KMS-11 (cell line): ENCODE measurements at regions not wholly inside any gene's neighbourhood (a gene's known extent, or its start where the extent isn't known, plus 50 kb on each side); places are given as distances from the start of the nearest gene placed in this dataset.
"Not testable (repeated sequence)": the region's sequence is repeated elsewhere in the genome, so short reads cannot be mapped to it uniquely, and the experiment has no call there.

Source experiments
- H2AFZ ChIP-seq: fragments of 200-600 bp; sonication (generic); 2 replicates; pipeline ENCODE4 v1.6.1; 2016; ENCODE audit warnings: antibody characterized with exemption, mixed run types, low read depth
- H3K27ac ChIP-seq: fragments of 200-600 bp; sonication (generic); 2 replicates; pipeline ENCODE4 v1.6.1; 2016; ENCODE audit warnings: mild to moderate bottlenecking, mixed run types
- H3K27me3 ChIP-seq: fragments of 200-600 bp; sonication (generic); 2 replicates; pipeline ENCODE4 v1.6.1; 2017; ENCODE audit warnings: mild to moderate bottlenecking, low read depth, mixed run types, moderate library complexity; ENCODE audit not compliant: insufficient read depth
- H3K36me3 ChIP-seq: fragments of 200-600 bp; sonication (generic); 2 replicates; pipeline ENCODE4 v1.6.1; 2017; ENCODE audit warnings: mild to moderate bottlenecking, mixed run types; ENCODE audit not compliant: insufficient read depth
- H3K4me1 ChIP-seq: fragments of 200-600 bp; sonication (generic); 2 replicates; pipeline ENCODE4 v1.6.1; 2016; ENCODE audit warnings: mild to moderate bottlenecking, low read depth, mixed run types; ENCODE audit not compliant: poor library complexity, severe bottlenecking
- H3K4me2 ChIP-seq: fragments of 200-600 bp; sonication (generic); 2 replicates; pipeline ENCODE4 v1.7.0; 2016; ENCODE audit warnings: mild to moderate bottlenecking, mixed run types
- H3K4me3 ChIP-seq: fragments of 200-600 bp; sonication (generic); IDR thresholded peaks from 2 replicates; pipeline ENCODE4 v1.6.1; 2017; ENCODE audit warnings: low read depth, low read length, mixed read lengths; ENCODE audit not compliant: insufficient read depth
- H3K79me2 ChIP-seq: fragments of 200-600 bp; sonication (generic); 2 replicates; pipeline ENCODE4 v1.6.1; 2016; ENCODE audit warnings: low read depth, mixed run types; ENCODE audit not compliant: insufficient read depth
- H3K9ac ChIP-seq: fragments of 200-600 bp; sonication (generic); 2 replicates; pipeline ENCODE4 v1.6.1; 2016; ENCODE audit warnings: mild to moderate bottlenecking, mixed run types
- H4K20me1 ChIP-seq: fragments of 200-600 bp; sonication (generic); 2 replicates; pipeline ENCODE4 v1.6.1; 2016; ENCODE audit warnings: mild to moderate bottlenecking, mixed run types; ENCODE audit not compliant: insufficient read depth
- CTCF ChIP-seq: fragments of 200-600 bp; sonication (generic); conservative IDR thresholded peaks from 2 replicates; pipeline ENCODE4 v1.6.1; 2017; ENCODE audit warnings: low read depth, mild to moderate bottlenecking, antibody characterized with exemption, low read length, moderate library complexity, mixed read lengths

- Histone ChIP-seq H3K4me3 (no peak overlapping the region), H3K27ac (no peak overlapping the region), H3K9ac (no peak overlapping the region), H4K20me1 (no peaks in the 10 kb centered on the region), H3K4me1 (no peaks in the 10 kb centered on the region), H3K79me2 (no peaks in the 10 kb centered on the region), H3K36me3 (no peaks in the 10 kb centered on the region), H3K27me3 (no peaks in the 10 kb centered on the region), H2AFZ (no peak overlapping the region), H3K4me2 (no peak overlapping the region)
- no peak for TF ChIP-seq CTCF
These were observed 58.8 kb downstream of the UQCRFS1 start for GRCh38 chr19:29154163-29154562.

GRCh38 chr19:29145756-29146155, 67.2 kb downstream of the UQCRFS1 start:
- H3K4me2 ChIP-seq, result no peak overlapping the region
- no peaks in the 10 kb centered on the region for H4K20me1 ChIP-seq
- TF ChIP-seq CTCF, result no peak
- H3K4me3 ChIP-seq, result no peak overlapping the region
- no peaks in the 10 kb centered on the region for H3K36me3 ChIP-seq
- no peaks in the 10 kb centered on the region for H3K79me2 ChIP-seq
- no peak overlapping the region for H2AFZ ChIP-seq
- H3K4me1 ChIP-seq, result no peaks in the 10 kb centered on the region
- H3K9ac ChIP-seq, result no peak overlapping the region
- H3K27ac ChIP-seq, result no peak overlapping the region
- no peaks in the 10 kb centered on the region for H3K27me3 ChIP-seq

GRCh38 chr19:29143183-29143582, 69.8 kb downstream of the UQCRFS1 start:
- no peak overlapping the region for H2AFZ ChIP-seq

GRCh38 chr19:29139227-29139626, 73.7 kb downstream of the UQCRFS1 start:
- Histone ChIP-seq H4K20me1 (no peaks in the 10 kb centered on the region), H3K4me3 (no peak overlapping the region), H3K27ac (no peak overlapping the region), H3K9ac (no peak overlapping the region), H3K4me1 (no peaks in the 10 kb centered on the region), H3K4me2 (no peak overlapping the region), H2AFZ (no peak overlapping the region), H3K27me3 (no peaks in the 10 kb centered on the region), H3K36me3 (no peaks in the 10 kb centered on the region), H3K79me2 (no peaks in the 10 kb centered on the region)
- no peak for TF ChIP-seq CTCF

More at GRCh38 chr19:29143183-29143582, 69.8 kb downstream of the UQCRFS1 start:
- H3K27me3 ChIP-seq, result no peaks in the 10 kb centered on the region
- no peaks in the 10 kb centered on the region for H4K20me1 ChIP-seq
- H3K36me3 ChIP-seq, result no peaks in the 10 kb centered on the region
- no peak overlapping the region for H3K4me2 ChIP-seq
- H3K9ac ChIP-seq, result no peak overlapping the region
- TF ChIP-seq CTCF, result no peak
- no peak overlapping the region for H3K4me3 ChIP-seq
- H3K27ac ChIP-seq, result no peak overlapping the region
- no peaks in the 10 kb centered on the region for H3K79me2 ChIP-seq
- H3K4me1 ChIP-seq, result no peaks in the 10 kb centered on the region

GRCh38 chr19:29138206-29138605, 74.7 kb downstream of the UQCRFS1 start:
- H3K4me3 ChIP-seq, H4K20me1 ChIP-seq, H3K79me2 ChIP-seq, H3K9ac ChIP-seq, H2AFZ ChIP-seq, H3K27ac ChIP-seq, H3K36me3 ChIP-seq, H3K4me1 ChIP-seq, H3K4me2 ChIP-seq, H3K27me3 ChIP-seq: not testable (repeated sequence)
